ENCODE measurements at regions not wholly inside any gene's neighbourhood (a gene's known extent, or its start where the extent isn't known, plus 50 kb on each side); places are given as distances from the start of the nearest gene placed in this dataset.

- no peak for DNase-seq (ENCODE audit: low read depth)
- H3K4me3 ChIP-seq (ENCODE audit: low read depth, low read length), result no peak overlapping the region
These were observed 295.8 kb upstream of the DUSP10 start for GRCh38 chr1:222037720-222038119.

- no peak for DNase-seq (ENCODE audit: low read depth)
- no peak overlapping the region for H3K4me3 ChIP-seq (ENCODE audit: low read depth, low read length)
These were observed 292.9 kb upstream of the DUSP10 start for GRCh38 chr1:222034790-222035189.

- no peak for DNase-seq (ENCODE audit: low read depth)
- H3K4me3 ChIP-seq (ENCODE audit: low read depth, low read length), result no peak overlapping the region
These were observed 291.6 kb upstream of the DUSP10 start for GRCh38 chr1:222033450-222033849.

GRCh38 chr1:222031318-222031717 is 289.4 kb upstream of the DUSP10 start:
- no peak overlapping the region for H3K4me3 ChIP-seq (ENCODE audit: low read depth, low read length)
- DNase-seq (ENCODE audit: low read depth), result no peak

- H3K4me3 ChIP-seq (ENCODE audit: low read depth, low read length), result no peak overlapping the region
- no peak for DNase-seq (ENCODE audit: low read depth)
These were observed 286.8 kb upstream of the DUSP10 start for GRCh38 chr1:222028676-222029075.

- H3K4me3 ChIP-seq (ENCODE audit: low read depth, low read length), result no peak overlapping the region
- no peak for DNase-seq (ENCODE audit: low read depth)
These were observed 286.2 kb upstream of the DUSP10 start for GRCh38 chr1:222028116-222028515.

GRCh38 chr1:222026280-222026679 is 284.4 kb upstream of the DUSP10 start:
- H3K4me3 ChIP-seq (ENCODE audit: low read depth, low read length), result no peak overlapping the region
- DNase-seq (ENCODE audit: low read depth), result no peak

GRCh38 chr1:222023025-222023424 is 281.1 kb upstream of the DUSP10 start:
- DNase-seq (ENCODE audit: low read depth), result no peak
- H3K4me3 ChIP-seq (ENCODE audit: low read depth, low read length), result no peak overlapping the region

- H3K4me3 ChIP-seq (ENCODE audit: low read depth, low read length), result no peak overlapping the region
- no peak for DNase-seq (ENCODE audit: low read depth)
These were observed 279.2 kb upstream of the DUSP10 start for GRCh38 chr1:222021129-222021528.

GRCh38 chr1:222020553-222020952 is 278.7 kb upstream of the DUSP10 start:
- no peak overlapping the region for H3K4me3 ChIP-seq (ENCODE audit: low read depth, low read length)
- no peak for DNase-seq (ENCODE audit: low read depth)

- DNase-seq (ENCODE audit: low read depth), result no peak
- no peak overlapping the region for H3K4me3 ChIP-seq (ENCODE audit: low read depth, low read length)
These were observed 277.1 kb upstream of the DUSP10 start for GRCh38 chr1:222019029-222019428.

GRCh38 chr1:222018041-222018440 is 276.2 kb upstream of the DUSP10 start:
- H3K4me3 ChIP-seq (ENCODE audit: low read depth, low read length), result no peak overlapping the region
- no peak for DNase-seq (ENCODE audit: low read depth)

GRCh38 chr1:222015686-222016085 is 273.8 kb upstream of the DUSP10 start:
- no peak overlapping the region for H3K4me3 ChIP-seq (ENCODE audit: low read depth, low read length)
- no peak for DNase-seq (ENCODE audit: low read depth)

- no peak for DNase-seq (ENCODE audit: low read depth)
- no peak overlapping the region for H3K4me3 ChIP-seq (ENCODE audit: low read depth, low read length)
These were observed 272.1 kb upstream of the DUSP10 start for GRCh38 chr1:222014001-222014400.

GRCh38 chr1:222012816-222013215 is 270.9 kb upstream of the DUSP10 start:
- no peak for DNase-seq (ENCODE audit: low read depth)
- no peak overlapping the region for H3K4me3 ChIP-seq (ENCODE audit: low read depth, low read length)

GRCh38 chr1:222010306-222010705 is 268.4 kb upstream of the DUSP10 start:
- no peak overlapping the region for H3K4me3 ChIP-seq (ENCODE audit: low read depth, low read length)
- DNase-seq (ENCODE audit: low read depth), result no peak

GRCh38 chr1:222009105-222009730 is 267.3 kb upstream of the DUSP10 start:
- H3K4me3 ChIP-seq (ENCODE audit: low read depth, low read length), result no peak overlapping the region
- DNase-seq (ENCODE audit: low read depth), result no peak

GRCh38 chr1:222006715-222007114 is 264.8 kb upstream of the DUSP10 start:
- no peak for DNase-seq (ENCODE audit: low read depth)
- H3K4me3 ChIP-seq (ENCODE audit: low read depth, low read length), result no peak overlapping the region

- H3K4me3 ChIP-seq (ENCODE audit: low read depth, low read length), result no peak overlapping the region
- DNase-seq (ENCODE audit: low read depth), result no peak
These were observed 262.9 kb upstream of the DUSP10 start for GRCh38 chr1:222004784-222005183.

GRCh38 chr1:222004034-222004433 is 262.1 kb upstream of the DUSP10 start:
- DNase-seq (ENCODE audit: low read depth), result no peak
- no peak overlapping the region for H3K4me3 ChIP-seq (ENCODE audit: low read depth, low read length)

- no peak overlapping the region for H3K4me3 ChIP-seq (ENCODE audit: low read depth, low read length)
- DNase-seq (ENCODE audit: low read depth), result no peak
These were observed 260.6 kb upstream of the DUSP10 start for GRCh38 chr1:222002503-222002902.

- H3K4me3 ChIP-seq (ENCODE audit: low read depth, low read length), result no peak overlapping the region
- DNase-seq (ENCODE audit: low read depth), result no peak
These were observed 258.2 kb upstream of the DUSP10 start for GRCh38 chr1:222000131-222000530.
